ENCODE measurements at regions not wholly inside any gene's neighbourhood (a gene's known extent, or its start where the extent isn't known, plus 50 kb on each side); places are given as distances from the start of the nearest gene placed in this dataset.

DNA sequence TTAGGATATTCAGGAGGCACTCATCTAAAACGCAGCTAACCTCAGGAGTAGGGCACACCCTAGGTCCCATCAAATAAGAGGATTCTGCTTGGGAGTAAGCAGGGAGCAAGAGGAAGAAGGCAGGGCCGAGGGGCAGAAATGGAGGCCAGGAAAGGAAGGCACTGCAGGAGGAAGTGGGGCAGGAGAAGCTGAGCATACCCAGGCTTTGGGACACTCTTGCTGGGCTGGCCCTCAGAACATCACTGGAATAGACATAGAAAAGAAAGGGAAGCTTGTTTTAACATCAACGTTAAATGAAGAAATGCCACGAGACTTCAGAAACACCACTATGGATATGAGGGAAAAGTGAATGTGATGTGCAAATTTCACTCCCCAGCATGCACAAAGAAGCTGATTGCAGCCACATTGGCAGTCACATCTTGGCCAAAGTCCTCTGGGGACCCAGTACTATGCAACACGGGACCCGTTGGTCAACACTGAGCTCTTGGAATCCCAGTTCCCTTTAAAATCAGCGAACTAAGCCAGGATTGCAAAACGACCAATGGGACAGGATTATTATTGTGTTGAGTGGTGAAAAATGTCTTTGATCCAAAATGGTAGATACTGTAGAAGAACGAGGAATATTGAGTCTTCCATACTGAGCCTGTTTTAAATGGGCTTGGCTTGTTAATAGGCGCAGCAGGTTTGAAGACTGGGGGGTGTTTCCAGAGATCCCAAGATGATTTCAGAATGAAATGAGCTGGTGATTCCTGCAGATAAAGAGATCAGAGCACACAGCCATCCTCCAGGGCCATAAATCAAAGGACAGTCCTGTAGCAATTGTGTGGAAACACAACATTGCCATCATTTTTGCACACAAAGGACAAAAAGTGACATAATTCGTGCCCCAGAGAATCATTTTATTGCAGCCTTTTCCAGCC, 152.4 kb downstream of the TOMM20 start (continued):
- no peak for TF ChIP-seq ZNF720 (CRISPR knock-in tag; IDR thresholded peaks at IDR 0.05)
- TF ChIP-seq RORA (CRISPR knock-in tag; IDR thresholded peaks at IDR 0.05) = no peak
- TF ChIP-seq FOXJ3 (CRISPR knock-in tag; IDR thresholded peaks at IDR 0.05; ENCODE audit: borderline replicate concordance) = peak; percentile 65; the same call in 1 of the 2 replicates
- peak; percentile 62; the same call in 1 of the 2 replicates for TF ChIP-seq KAT7 (CRISPR knock-in tag; IDR thresholded peaks at IDR 0.05; ENCODE audit: borderline replicate concordance)
- TF ChIP-seq, protein P1, sequence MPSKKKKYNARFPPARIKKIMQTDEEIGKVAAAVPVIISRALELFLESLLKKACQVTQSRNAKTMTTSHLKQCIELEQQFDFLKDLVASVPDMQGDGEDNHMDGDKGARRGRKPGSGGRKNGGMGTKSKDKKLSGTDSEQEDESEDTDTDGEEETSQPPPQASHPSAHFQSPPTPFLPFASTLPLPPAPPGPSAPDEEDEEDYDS (CRISPR knock-in tag; IDR thresholded peaks at IDR 0.05) = peak; percentile 88
- TF ChIP-seq JDP2 (CRISPR knock-in tag; IDR thresholded peaks at IDR 0.05; ENCODE audit: borderline replicate concordance) = no peak
- no peak; the same call in 1 of the 2 replicates for TF ChIP-seq ELF1 (CRISPR knock-in tag; IDR thresholded peaks at IDR 0.05)
- TF ChIP-seq, protein P2, sequence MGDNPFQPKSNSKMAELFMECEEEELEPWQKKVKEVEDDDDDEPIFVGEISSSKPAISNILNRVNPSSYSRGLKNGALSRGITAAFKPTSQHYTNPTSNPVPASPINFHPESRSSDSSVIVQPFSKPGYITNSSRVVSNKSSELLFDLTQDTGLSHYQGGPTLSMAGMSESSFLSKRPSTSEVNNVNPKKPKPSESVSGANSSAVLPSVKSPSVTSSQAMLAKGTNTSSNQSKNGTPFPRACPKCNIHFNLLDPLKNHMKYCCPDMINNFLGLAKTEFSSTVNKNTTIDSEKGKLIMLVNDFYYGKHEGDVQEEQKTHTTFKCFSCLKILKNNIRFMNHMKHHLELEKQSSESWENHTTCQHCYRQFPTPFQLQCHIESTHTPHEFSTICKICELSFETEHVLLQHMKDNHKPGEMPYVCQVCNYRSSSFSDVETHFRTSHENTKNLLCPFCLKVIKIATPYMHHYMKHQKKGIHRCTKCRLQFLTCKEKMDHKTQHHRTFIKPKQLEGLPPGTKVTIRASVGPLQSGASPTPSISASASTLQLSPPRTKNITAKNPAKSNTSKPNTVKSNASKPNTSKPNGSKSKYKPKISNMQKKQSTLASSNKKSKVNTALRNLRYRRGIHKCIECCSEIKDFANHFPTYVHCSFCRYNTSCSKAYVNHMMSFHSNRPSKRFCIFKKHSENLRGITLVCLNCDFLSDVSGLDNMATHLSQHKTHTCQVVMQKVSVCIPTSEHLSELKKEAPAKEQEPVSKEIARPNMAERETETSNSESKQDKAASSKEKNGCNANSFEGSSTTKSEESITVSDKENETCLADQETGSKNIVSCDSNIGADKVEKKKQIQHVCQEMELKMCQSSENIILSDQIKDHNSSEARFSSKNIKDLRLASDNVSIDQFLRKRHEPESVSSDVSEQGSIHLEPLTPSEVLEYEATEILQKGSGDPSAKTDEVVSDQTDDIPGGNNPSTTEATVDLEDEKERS (CRISPR knock-in tag; IDR thresholded peaks at IDR 0.05) = peak; percentile 21; the same call in 1 of the 2 replicates
- no peak for TF ChIP-seq CBX1 (IDR thresholded peaks at IDR 0.05; ENCODE audit: low read depth)
- TF ChIP-seq, protein P3, sequence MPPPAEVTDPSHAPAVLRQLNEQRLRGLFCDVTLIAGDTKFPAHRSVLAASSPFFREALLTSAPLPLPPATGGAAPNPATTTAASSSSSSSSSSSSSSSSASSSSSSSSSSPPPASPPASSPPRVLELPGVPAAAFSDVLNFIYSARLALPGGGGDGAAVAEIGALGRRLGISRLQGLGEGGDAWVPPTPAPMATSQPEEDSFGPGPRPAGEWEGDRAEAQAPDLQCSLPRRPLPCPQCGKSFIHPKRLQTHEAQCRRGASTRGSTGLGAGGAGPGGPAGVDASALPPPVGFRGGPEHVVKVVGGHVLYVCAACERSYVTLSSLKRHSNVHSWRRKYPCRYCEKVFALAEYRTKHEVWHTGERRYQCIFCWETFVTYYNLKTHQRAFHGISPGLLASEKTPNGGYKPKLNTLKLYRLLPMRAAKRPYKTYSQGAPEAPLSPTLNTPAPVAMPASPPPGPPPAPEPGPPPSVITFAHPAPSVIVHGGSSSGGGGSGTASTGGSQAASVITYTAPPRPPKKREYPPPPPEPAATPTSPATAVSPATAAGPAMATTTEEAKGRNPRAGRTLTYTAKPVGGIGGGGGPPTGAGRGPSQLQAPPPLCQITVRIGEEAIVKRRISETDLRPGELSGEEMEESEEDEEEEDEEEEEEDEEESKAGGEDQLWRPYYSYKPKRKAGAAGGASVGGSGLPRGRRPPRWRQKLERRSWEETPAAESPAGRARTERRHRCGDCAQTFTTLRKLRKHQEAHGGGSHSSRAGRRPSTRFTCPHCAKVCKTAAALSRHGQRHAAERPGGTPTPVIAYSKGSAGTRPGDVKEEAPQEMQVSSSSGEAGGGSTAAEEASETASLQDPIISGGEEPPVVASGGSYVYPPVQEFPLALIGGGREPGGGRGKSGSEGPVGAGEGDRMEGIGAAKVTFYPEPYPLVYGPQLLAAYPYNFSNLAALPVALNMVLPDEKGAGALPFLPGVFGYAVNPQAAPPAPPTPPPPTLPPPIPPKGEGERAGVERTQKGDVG (CRISPR knock-in tag; IDR thresholded peaks at IDR 0.05; ENCODE audit: borderline replicate concordance) = no peak
- TF ChIP-seq ARNT2 (CRISPR knock-in tag; IDR thresholded peaks at IDR 0.05; ENCODE audit: low read depth) = no peak
- peak; percentile 53; the same call in 1 of the 2 replicates for TF ChIP-seq SP4 (CRISPR knock-in tag; IDR thresholded peaks at IDR 0.05)
- no peak for TF ChIP-seq ZBTB3 (CRISPR knock-in tag; IDR thresholded peaks at IDR 0.05; ENCODE audit: borderline replicate concordance, low read depth)
- TF ChIP-seq, protein P4, sequence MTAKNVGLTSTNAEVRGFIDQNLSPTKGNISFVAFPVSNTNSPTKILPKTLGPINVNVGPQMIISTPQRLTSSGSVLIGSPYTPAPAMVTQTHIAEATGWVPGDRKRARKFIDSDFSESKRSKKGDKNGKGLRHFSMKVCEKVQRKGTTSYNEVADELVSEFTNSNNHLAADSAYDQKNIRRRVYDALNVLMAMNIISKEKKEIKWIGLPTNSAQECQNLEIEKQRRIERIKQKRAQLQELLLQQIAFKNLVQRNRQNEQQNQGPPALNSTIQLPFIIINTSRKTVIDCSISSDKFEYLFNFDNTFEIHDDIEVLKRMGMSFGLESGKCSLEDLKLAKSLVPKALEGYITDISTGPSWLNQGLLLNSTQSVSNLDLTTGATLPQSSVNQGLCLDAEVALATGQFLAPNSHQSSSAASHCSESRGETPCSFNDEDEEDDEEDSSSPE (CRISPR knock-in tag; IDR thresholded peaks at IDR 0.05) = peak; percentile 53
- TF ChIP-seq CBX2 (IDR thresholded peaks at IDR 0.05; ENCODE audit: low read depth, low read length) = no peak
- no peak for TF ChIP-seq CBX2 (CRISPR knock-in tag; IDR thresholded peaks at IDR 0.05; ENCODE audit: low read depth)
- peak; percentile 66 for TF ChIP-seq CREM (IDR thresholded peaks at IDR 0.05)
- no peak for TF ChIP-seq CREM (CRISPR knock-in tag; IDR thresholded peaks at IDR 0.05)
- no peak for TF ChIP-seq AGO2 (optimal IDR thresholded peaks at IDR 0.05; ENCODE audit: low read depth, low read length)
- TF ChIP-seq CEBPG (CRISPR knock-in tag; IDR thresholded peaks at IDR 0.05) = peak; percentile 94
- TF ChIP-seq, protein P5, sequence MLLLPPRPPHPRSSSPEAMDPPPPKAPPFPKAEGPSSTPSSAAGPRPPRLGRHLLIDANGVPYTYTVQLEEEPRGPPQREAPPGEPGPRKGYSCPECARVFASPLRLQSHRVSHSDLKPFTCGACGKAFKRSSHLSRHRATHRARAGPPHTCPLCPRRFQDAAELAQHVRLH (CRISPR knock-in tag; IDR thresholded peaks at IDR 0.05; ENCODE audit: borderline replicate concordance, low read depth) = no peak
- no peak for TF ChIP-seq HMGA1 (CRISPR knock-in tag; conservative IDR thresholded peaks at IDR 0.05)
